ENCODE measurements at regions not wholly inside any gene's neighbourhood (a gene's known extent, or its start where the extent isn't known, plus 50 kb on each side); places are given as distances from the start of the nearest gene placed in this dataset.

DNA sequence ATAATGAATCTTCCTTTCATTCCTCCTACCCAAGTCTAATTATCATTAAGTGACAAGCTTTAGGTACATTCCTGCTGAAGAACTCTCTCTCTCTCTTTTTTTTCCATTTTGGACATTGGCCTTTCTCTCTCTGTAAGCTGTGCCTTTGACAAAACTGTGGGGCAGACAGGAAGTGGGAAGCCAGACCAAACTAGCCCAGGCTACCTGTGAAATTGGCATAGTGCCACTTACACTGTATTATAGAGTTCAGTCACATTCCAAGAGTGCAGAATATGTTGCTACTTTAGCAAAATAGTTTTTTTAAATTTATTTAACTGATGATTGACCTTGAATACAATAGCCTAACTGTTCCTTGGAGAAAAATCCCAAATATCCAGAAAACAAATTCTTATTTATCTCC lies 381.5 kb upstream of the ETAA1 start:
- ChIA-PET POLR2A (interaction anchor here (0.7 kb wide), 1 partner anchor 472 kb away, joined by 4 read pairs; no protein-coding TSS in a partner anchor), CTCF (no interaction called here)
- no peaks in the 10 kb centered on the region for H3K36me3 ChIP-seq (ENCODE audit: control insufficient read depth in 2 of 2, insufficient read depth in 1 of 2, low read length in 2 of 2)
- H3K4me1 ChIP-seq (ENCODE audit: control insufficient read depth, insufficient read depth, low read length) = no peaks in the 10 kb centered on the region
- TF ChIP-seq ZNF501 (tag by site-specific recombination; IDR thresholded peaks at IDR 0.05) (no peak), ZNF610 (tag by site-specific recombination; IDR thresholded peaks at IDR 0.05; ENCODE audit: borderline replicate concordance) (no peak), WT1 (tag by site-specific recombination; IDR thresholded peaks at IDR 0.05) (no peak), ZNF350 (tag by site-specific recombination; IDR thresholded peaks at IDR 0.05) (no peak), ZNF548 (tag by site-specific recombination; IDR thresholded peaks at IDR 0.05) (no peak), ZNF677 (tag by site-specific recombination; IDR thresholded peaks at IDR 0.05) (no peak), OVOL3 (tag by site-specific recombination; IDR thresholded peaks at IDR 0.05) (no peak), EGR2 (tag by site-specific recombination; IDR thresholded peaks at IDR 0.05; ENCODE audit: low read depth) (no peak), ZNF354C (tag by site-specific recombination; IDR thresholded peaks at IDR 0.05; ENCODE audit: borderline replicate concordance, low read depth) (no peak)
- TF ChIP-seq, protein P1, sequence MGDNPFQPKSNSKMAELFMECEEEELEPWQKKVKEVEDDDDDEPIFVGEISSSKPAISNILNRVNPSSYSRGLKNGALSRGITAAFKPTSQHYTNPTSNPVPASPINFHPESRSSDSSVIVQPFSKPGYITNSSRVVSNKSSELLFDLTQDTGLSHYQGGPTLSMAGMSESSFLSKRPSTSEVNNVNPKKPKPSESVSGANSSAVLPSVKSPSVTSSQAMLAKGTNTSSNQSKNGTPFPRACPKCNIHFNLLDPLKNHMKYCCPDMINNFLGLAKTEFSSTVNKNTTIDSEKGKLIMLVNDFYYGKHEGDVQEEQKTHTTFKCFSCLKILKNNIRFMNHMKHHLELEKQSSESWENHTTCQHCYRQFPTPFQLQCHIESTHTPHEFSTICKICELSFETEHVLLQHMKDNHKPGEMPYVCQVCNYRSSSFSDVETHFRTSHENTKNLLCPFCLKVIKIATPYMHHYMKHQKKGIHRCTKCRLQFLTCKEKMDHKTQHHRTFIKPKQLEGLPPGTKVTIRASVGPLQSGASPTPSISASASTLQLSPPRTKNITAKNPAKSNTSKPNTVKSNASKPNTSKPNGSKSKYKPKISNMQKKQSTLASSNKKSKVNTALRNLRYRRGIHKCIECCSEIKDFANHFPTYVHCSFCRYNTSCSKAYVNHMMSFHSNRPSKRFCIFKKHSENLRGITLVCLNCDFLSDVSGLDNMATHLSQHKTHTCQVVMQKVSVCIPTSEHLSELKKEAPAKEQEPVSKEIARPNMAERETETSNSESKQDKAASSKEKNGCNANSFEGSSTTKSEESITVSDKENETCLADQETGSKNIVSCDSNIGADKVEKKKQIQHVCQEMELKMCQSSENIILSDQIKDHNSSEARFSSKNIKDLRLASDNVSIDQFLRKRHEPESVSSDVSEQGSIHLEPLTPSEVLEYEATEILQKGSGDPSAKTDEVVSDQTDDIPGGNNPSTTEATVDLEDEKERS (tag by site-specific recombination; IDR thresholded peaks at IDR 0.05) = no peak
- H3K27ac ChIP-seq (ENCODE audit: extremely low read depth, low read depth, low read length) = no peak overlapping the region
- H3K4me3 ChIP-seq (ENCODE audit: low read depth, low read length) = no peak overlapping the region
- no peaks in the 10 kb centered on the region for H3K9me3 ChIP-seq (ENCODE audit: control insufficient read depth, insufficient read depth, low read depth, low read length)

DNA sequence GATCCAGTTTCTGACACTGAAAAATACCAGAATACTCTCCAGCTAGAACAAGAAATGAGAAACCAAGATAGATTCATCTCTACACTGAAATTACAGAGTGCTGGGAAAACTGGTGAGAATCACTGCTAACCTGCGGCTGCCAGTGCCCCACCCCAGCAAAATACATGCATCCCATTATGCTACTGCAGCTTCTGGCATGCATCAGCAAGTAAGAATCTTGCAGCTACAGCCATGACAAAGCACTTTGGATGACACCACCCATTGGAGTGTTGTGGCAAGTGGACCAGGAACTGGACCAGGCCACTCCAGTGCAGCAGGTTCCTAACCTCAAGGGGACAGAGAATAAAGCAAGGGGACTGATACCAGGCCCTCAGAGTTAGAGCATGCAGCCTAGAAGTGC lies 378.8 kb upstream of the ETAA1 start:
- H3K36me3 ChIP-seq (ENCODE audit: control insufficient read depth in 2 of 2, insufficient read depth in 1 of 2, low read length in 2 of 2) = no peaks in the 10 kb centered on the region
- no peaks in the 10 kb centered on the region for H3K4me1 ChIP-seq (ENCODE audit: control insufficient read depth, insufficient read depth, low read length)
- CTCF ChIA-PET = interaction anchor here (0.5 kb wide), 1 partner anchor 216 kb away, joined by 3 read pairs; no protein-coding TSS in a partner anchor
- no peak overlapping the region for H3K27ac ChIP-seq (ENCODE audit: extremely low read depth, low read depth, low read length)
- no peak overlapping the region for H3K4me3 ChIP-seq (ENCODE audit: low read depth, low read length)
- POLR2A ChIA-PET = no interaction called here
- no peaks in the 10 kb centered on the region for H3K9me3 ChIP-seq (ENCODE audit: control insufficient read depth, insufficient read depth, low read depth, low read length)
- TF ChIP-seq ZNF335 (tag by site-specific recombination; conservative IDR thresholded peaks at IDR 0.05) = no peak
- TF ChIP-seq, protein P2, sequence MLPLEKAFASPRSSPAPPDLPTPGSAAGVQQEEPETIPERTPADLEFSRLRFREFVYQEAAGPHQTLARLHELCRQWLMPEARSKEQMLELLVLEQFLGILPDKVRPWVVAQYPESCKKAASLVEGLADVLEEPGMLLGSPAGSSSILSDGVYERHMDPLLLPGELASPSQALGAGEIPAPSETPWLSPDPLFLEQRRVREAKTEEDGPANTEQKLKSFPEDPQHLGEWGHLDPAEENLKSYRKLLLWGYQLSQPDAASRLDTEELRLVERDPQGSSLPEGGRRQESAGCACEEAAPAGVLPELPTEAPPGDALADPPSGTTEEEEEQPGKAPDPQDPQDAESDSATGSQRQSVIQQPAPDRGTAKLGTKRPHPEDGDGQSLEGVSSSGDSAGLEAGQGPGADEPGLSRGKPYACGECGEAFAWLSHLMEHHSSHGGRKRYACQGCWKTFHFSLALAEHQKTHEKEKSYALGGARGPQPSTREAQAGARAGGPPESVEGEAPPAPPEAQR (tag by site-specific recombination; IDR thresholded peaks at IDR 0.05) = no peak
- no peak for TF ChIP-seq ZNF138 (tag by site-specific recombination; IDR thresholded peaks at IDR 0.05; ENCODE audit: borderline replicate concordance)
- no peak for TF ChIP-seq GLI2 (tag by site-specific recombination; IDR thresholded peaks at IDR 0.05; ENCODE audit: borderline replicate concordance, low read depth)
- TF ChIP-seq ZNF221 (tag by site-specific recombination; IDR thresholded peaks at IDR 0.05; ENCODE audit: borderline replicate concordance) = no peak
- TF ChIP-seq, protein P3, sequence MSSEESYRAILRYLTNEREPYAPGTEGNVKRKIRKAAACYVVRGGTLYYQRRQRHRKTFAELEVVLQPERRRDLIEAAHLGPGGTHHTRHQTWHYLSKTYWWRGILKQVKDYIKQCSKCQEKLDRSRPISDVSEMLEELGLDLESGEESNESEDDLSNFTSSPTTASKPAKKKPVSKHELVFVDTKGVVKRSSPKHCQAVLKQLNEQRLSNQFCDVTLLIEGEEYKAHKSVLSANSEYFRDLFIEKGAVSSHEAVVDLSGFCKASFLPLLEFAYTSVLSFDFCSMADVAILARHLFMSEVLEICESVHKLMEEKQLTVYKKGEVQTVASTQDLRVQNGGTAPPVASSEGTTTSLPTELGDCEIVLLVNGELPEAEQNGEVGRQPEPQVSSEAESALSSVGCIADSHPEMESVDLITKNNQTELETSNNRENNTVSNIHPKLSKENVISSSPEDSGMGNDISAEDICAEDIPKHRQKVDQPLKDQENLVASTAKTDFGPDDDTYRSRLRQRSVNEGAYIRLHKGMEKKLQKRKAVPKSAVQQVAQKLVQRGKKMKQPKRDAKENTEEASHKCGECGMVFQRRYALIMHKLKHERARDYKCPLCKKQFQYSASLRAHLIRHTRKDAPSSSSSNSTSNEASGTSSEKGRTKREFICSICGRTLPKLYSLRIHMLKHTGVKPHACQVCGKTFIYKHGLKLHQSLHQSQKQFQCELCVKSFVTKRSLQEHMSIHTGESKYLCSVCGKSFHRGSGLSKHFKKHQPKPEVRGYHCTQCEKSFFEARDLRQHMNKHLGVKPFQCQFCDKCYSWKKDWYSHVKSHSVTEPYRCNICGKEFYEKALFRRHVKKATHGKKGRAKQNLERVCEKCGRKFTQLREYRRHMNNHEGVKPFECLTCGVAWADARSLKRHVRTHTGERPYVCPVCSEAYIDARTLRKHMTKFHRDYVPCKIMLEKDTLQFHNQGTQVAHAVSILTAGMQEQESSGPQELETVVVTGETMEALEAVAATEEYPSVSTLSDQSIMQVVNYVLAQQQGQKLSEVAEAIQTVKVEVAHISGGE (tag by site-specific recombination; conservative IDR thresholded peaks at IDR 0.05; ENCODE audit: low read depth) = no peak
- no peak for TF ChIP-seq ZNF596 (tag by site-specific recombination; IDR thresholded peaks at IDR 0.05)
- TF ChIP-seq ZNF239 (tag by site-specific recombination; IDR thresholded peaks at IDR 0.05) = no peak
- no peak for TF ChIP-seq EGR2 (tag by site-specific recombination; IDR thresholded peaks at IDR 0.05; ENCODE audit: low read depth)
- TF ChIP-seq, protein P4, sequence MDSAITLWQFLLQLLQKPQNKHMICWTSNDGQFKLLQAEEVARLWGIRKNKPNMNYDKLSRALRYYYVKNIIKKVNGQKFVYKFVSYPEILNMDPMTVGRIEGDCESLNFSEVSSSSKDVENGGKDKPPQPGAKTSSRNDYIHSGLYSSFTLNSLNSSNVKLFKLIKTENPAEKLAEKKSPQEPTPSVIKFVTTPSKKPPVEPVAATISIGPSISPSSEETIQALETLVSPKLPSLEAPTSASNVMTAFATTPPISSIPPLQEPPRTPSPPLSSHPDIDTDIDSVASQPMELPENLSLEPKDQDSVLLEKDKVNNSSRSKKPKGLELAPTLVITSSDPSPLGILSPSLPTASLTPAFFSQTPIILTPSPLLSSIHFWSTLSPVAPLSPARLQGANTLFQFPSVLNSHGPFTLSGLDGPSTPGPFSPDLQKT (IDR thresholded peaks at IDR 0.05; ENCODE audit: borderline replicate concordance, low read depth, low read length) = no peak
- TF ChIP-seq, protein P5, sequence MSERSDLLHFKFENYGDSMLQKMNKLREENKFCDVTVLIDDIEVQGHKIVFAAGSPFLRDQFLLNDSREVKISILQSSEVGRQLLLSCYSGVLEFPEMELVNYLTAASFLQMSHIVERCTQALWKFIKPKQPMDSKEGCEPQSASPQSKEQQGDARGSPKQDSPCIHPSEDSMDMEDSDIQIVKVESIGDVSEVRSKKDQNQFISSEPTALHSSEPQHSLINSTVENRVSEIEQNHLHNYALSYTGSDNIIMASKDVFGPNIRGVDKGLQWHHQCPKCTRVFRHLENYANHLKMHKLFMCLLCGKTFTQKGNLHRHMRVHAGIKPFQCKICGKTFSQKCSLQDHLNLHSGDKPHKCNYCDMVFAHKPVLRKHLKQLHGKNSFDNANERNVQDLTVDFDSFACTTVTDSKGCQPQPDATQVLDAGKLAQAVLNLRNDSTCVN (tag by site-specific recombination; optimal IDR thresholded peaks at IDR 0.05) = no peak
- TF ChIP-seq ZNF623 (tag by site-specific recombination; IDR thresholded peaks at IDR 0.05) = no peak
- no peak for TF ChIP-seq ZNF549 (tag by site-specific recombination; IDR thresholded peaks at IDR 0.05)
- TF ChIP-seq ZSCAN23 (tag by site-specific recombination; IDR thresholded peaks at IDR 0.05) = no peak
- no peak for TF ChIP-seq ZNF132 (tag by site-specific recombination; IDR thresholded peaks at IDR 0.05; ENCODE audit: borderline replicate concordance)
